ENCODE measurements at regions not wholly inside any gene's neighbourhood (a gene's known extent, or its start where the extent isn't known, plus 50 kb on each side); places are given as distances from the start of the nearest gene placed in this dataset.
"Not testable (repeated sequence)": the region's sequence is repeated elsewhere in the genome, so short reads cannot be mapped to it uniquely, and the experiment has no call there.

GRCh38 chr11:24274214-24274781 is 222.6 kb upstream of the LUZP2 start:
- not testable (repeated sequence) for H3K27me3 ChIP-seq (ENCODE audit: control insufficient read depth in 1 of 2, insufficient read depth in 2 of 2, low read length in 2 of 2); H3K9me3 ChIP-seq (ENCODE audit: control insufficient read depth in 2 of 2, low read length in 2 of 2); H3K4me1 ChIP-seq (ENCODE audit: control insufficient read depth, insufficient read depth, low read length); H3K36me3 ChIP-seq (ENCODE audit: control insufficient read depth in 2 of 2, insufficient read depth in 2 of 2, low read length in 2 of 2); H3K4me3 ChIP-seq (ENCODE audit: low read length in 2 of 2); H3K27ac ChIP-seq (ENCODE audit: low read length); H3K9ac ChIP-seq (ENCODE audit: low read length in 2 of 2)

- H3K9ac ChIP-seq (ENCODE audit: low read length in 2 of 2), result no peak overlapping the region
- H3K36me3 ChIP-seq (ENCODE audit: control insufficient read depth in 2 of 2, insufficient read depth in 2 of 2, low read length in 2 of 2), result no peaks in the 10 kb centered on the region
- H3K4me1 ChIP-seq (ENCODE audit: control insufficient read depth, insufficient read depth, low read length), result no peaks in the 10 kb centered on the region
- no peaks in the 10 kb centered on the region for H3K9me3 ChIP-seq (ENCODE audit: control insufficient read depth in 2 of 2, low read length in 2 of 2)
- no peak overlapping the region for H3K27ac ChIP-seq (ENCODE audit: low read length)
- H3K4me3 ChIP-seq (ENCODE audit: low read length in 2 of 2), result no peak overlapping the region
- H3K27me3 ChIP-seq (ENCODE audit: control insufficient read depth in 1 of 2, insufficient read depth in 2 of 2, low read length in 2 of 2), result no peaks in the 10 kb centered on the region
These were observed 210.6 kb upstream of the LUZP2 start for GRCh38 chr11:24286238-24286637.

GRCh38 chr11:24289301-24289700 is 207.6 kb upstream of the LUZP2 start:
- H3K4me3 ChIP-seq (ENCODE audit: low read length in 2 of 2), result no peak overlapping the region
- no peak overlapping the region for H3K9ac ChIP-seq (ENCODE audit: low read length in 2 of 2)
- no peaks in the 10 kb centered on the region for H3K36me3 ChIP-seq (ENCODE audit: control insufficient read depth in 2 of 2, insufficient read depth in 2 of 2, low read length in 2 of 2)
- no peaks in the 10 kb centered on the region for H3K27me3 ChIP-seq (ENCODE audit: control insufficient read depth in 1 of 2, insufficient read depth in 2 of 2, low read length in 2 of 2)
- H3K9me3 ChIP-seq (ENCODE audit: control insufficient read depth in 2 of 2, low read length in 2 of 2), result no peaks in the 10 kb centered on the region
- no peaks in the 10 kb centered on the region for H3K4me1 ChIP-seq (ENCODE audit: control insufficient read depth, insufficient read depth, low read length)
- no peak overlapping the region for H3K27ac ChIP-seq (ENCODE audit: low read length)

DNA sequence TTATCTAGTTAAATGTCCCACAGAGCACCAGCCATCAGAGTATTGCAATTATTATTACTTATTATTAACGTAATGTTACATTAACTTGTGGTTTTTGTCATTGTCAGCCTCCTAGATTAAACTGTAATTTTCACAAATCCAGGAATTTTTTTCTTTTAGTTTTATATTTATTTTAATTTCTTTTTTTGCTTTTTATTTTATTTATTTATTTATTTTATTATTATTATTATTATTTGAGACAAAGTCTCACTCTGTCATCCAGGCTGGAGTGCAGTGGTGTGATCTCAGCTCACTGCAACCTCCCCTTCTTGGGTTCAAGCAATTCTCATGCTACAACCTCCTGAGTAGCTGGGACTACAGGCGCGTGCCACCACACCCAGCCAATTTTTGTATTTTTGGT is 202.9 kb upstream of the LUZP2 start:
- no peak overlapping the region for H3K27ac ChIP-seq (ENCODE audit: low read length)
- H3K36me3 ChIP-seq (ENCODE audit: control insufficient read depth in 2 of 2, insufficient read depth in 2 of 2, low read length in 2 of 2), result no peaks in the 10 kb centered on the region
- no peaks in the 10 kb centered on the region for H3K4me1 ChIP-seq (ENCODE audit: control insufficient read depth, insufficient read depth, low read length)
- no peak overlapping the region for H3K4me3 ChIP-seq (ENCODE audit: low read length in 2 of 2)
- H3K9ac ChIP-seq (ENCODE audit: low read length in 2 of 2), result no peak overlapping the region
- no peaks in the 10 kb centered on the region for H3K9me3 ChIP-seq (ENCODE audit: control insufficient read depth in 2 of 2, low read length in 2 of 2)
- H3K27me3 ChIP-seq (ENCODE audit: control insufficient read depth in 1 of 2, insufficient read depth in 2 of 2, low read length in 2 of 2), result no peaks in the 10 kb centered on the region

DNA sequence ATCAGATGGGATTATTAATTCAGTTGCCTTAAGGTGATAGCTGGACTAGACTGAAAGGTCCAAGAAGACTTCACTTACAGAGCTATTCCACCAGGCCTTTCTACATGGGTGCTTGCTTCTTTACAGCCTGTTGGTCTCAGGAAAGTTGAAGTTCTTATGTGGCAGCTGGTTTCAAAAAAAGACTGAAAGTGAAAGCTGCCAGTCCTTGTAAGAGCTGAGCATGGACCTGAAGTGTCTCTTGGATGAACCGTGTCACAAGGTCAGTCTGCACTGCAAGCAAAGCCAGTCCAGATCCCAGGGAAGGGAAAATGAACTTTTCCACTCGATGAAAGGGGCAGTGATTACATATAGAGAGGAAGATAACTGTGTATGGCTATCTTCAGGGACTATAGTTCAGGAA is 201.5 kb upstream of the LUZP2 start:
- Histone ChIP-seq H3K27me3 (ENCODE audit: control insufficient read depth in 1 of 2, insufficient read depth in 2 of 2, low read length in 2 of 2) (no peaks in the 10 kb centered on the region), H3K9me3 (ENCODE audit: control insufficient read depth in 2 of 2, low read length in 2 of 2) (no peaks in the 10 kb centered on the region), H3K4me3 (ENCODE audit: low read length in 2 of 2) (no peak overlapping the region), H3K9ac (ENCODE audit: low read length in 2 of 2) (no peak overlapping the region), H3K4me1 (ENCODE audit: control insufficient read depth, insufficient read depth, low read length) (no peaks in the 10 kb centered on the region), H3K36me3 (ENCODE audit: control insufficient read depth in 2 of 2, insufficient read depth in 2 of 2, low read length in 2 of 2) (no peaks in the 10 kb centered on the region), H3K27ac (ENCODE audit: low read length) (no peak overlapping the region)

GRCh38 chr11:24297461-24297860 is 199.4 kb upstream of the LUZP2 start:
- no peak overlapping the region for H3K4me3 ChIP-seq (ENCODE audit: low read length in 2 of 2)
- H3K9ac ChIP-seq (ENCODE audit: low read length in 2 of 2), result no peak overlapping the region
- no peaks in the 10 kb centered on the region for H3K9me3 ChIP-seq (ENCODE audit: control insufficient read depth in 2 of 2, low read length in 2 of 2)
- no peaks in the 10 kb centered on the region for H3K36me3 ChIP-seq (ENCODE audit: control insufficient read depth in 2 of 2, insufficient read depth in 2 of 2, low read length in 2 of 2)
- H3K27ac ChIP-seq (ENCODE audit: low read length), result no peak overlapping the region
- no peaks in the 10 kb centered on the region for H3K27me3 ChIP-seq (ENCODE audit: control insufficient read depth in 1 of 2, insufficient read depth in 2 of 2, low read length in 2 of 2)
- H3K4me1 ChIP-seq (ENCODE audit: control insufficient read depth, insufficient read depth, low read length), result no peaks in the 10 kb centered on the region

DNA sequence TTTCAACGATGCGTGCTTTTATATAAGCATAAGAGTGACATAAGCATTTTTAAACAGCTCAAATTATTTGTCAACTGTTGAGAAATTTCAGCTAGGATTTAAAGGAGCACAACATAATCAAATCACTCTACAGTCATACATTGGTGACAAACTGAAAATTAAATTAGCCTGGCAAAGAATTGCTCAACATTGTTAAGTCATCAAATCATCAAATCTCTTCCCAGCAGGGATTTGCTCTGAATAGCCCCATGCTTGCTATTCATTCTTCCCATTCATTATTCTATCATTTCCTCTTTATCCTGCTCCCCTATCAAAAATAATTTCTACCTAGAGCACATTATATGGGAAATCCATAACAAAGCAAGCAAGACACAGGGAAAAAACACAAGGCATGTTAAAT is 198.7 kb upstream of the LUZP2 start:
- Histone ChIP-seq H3K4me3 (ENCODE audit: low read length in 2 of 2) (no peak overlapping the region), H3K36me3 (ENCODE audit: control insufficient read depth in 2 of 2, insufficient read depth in 2 of 2, low read length in 2 of 2) (no peaks in the 10 kb centered on the region), H3K4me1 (ENCODE audit: control insufficient read depth, insufficient read depth, low read length) (no peaks in the 10 kb centered on the region), H3K27ac (ENCODE audit: low read length) (no peak overlapping the region), H3K9ac (ENCODE audit: low read length in 2 of 2) (no peak overlapping the region), H3K9me3 (ENCODE audit: control insufficient read depth in 2 of 2, low read length in 2 of 2) (no peaks in the 10 kb centered on the region), H3K27me3 (ENCODE audit: control insufficient read depth in 1 of 2, insufficient read depth in 2 of 2, low read length in 2 of 2) (no peaks in the 10 kb centered on the region)

- H3K4me1 ChIP-seq (ENCODE audit: control insufficient read depth, insufficient read depth, low read length), result no peaks in the 10 kb centered on the region
- no peaks in the 10 kb centered on the region for H3K36me3 ChIP-seq (ENCODE audit: control insufficient read depth in 2 of 2, insufficient read depth in 2 of 2, low read length in 2 of 2)
- H3K9me3 ChIP-seq (ENCODE audit: control insufficient read depth in 2 of 2, low read length in 2 of 2), result no peaks in the 10 kb centered on the region
- H3K27ac ChIP-seq (ENCODE audit: low read length), result no peak overlapping the region
- no peaks in the 10 kb centered on the region for H3K27me3 ChIP-seq (ENCODE audit: control insufficient read depth in 1 of 2, insufficient read depth in 2 of 2, low read length in 2 of 2)
- no peak overlapping the region for H3K9ac ChIP-seq (ENCODE audit: low read length in 2 of 2)
- no peak overlapping the region for H3K4me3 ChIP-seq (ENCODE audit: low read length in 2 of 2)
These were observed 184.9 kb upstream of the LUZP2 start for GRCh38 chr11:24311974-24312373.

GRCh38 chr11:24312464-24313238 is 184.2 kb upstream of the LUZP2 start:
- Histone ChIP-seq H3K9me3 (ENCODE audit: control insufficient read depth in 2 of 2, low read length in 2 of 2) (no peaks in the 10 kb centered on the region), H3K36me3 (ENCODE audit: control insufficient read depth in 2 of 2, insufficient read depth in 2 of 2, low read length in 2 of 2) (no peaks in the 10 kb centered on the region), H3K9ac (ENCODE audit: low read length in 2 of 2) (no peak overlapping the region), H3K27me3 (ENCODE audit: control insufficient read depth in 1 of 2, insufficient read depth in 2 of 2, low read length in 2 of 2) (no peaks in the 10 kb centered on the region), H3K4me3 (ENCODE audit: low read length in 2 of 2) (no peak overlapping the region), H3K4me1 (ENCODE audit: control insufficient read depth, insufficient read depth, low read length) (no peaks in the 10 kb centered on the region), H3K27ac (ENCODE audit: low read length) (no peak overlapping the region)

DNA sequence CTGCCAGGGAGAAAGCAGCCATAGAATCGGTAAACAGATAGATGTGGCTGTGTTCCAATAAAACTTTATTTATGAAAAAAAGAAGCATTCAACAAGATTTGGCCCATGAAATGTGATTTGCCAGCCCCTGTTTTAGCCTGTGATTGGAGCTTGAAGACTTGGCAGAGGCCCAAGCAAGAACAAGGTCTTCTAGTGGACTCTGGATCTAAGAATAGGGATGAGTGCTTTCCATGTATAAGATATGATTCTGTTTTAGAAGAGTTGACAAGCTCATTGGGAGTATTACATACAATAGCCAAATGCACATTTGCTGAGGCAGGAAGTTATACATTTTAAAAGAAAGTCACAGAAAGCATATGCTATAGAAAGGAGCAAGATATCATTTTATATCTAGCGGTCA is 175.6 kb upstream of the LUZP2 start:
- Histone ChIP-seq H3K36me3 (ENCODE audit: control insufficient read depth in 2 of 2, insufficient read depth in 2 of 2, low read length in 2 of 2) (no peaks in the 10 kb centered on the region), H3K27ac (ENCODE audit: low read length) (no peak overlapping the region), H3K9me3 (ENCODE audit: control insufficient read depth in 2 of 2, low read length in 2 of 2) (peaks cover 0 to 10% of the 10 kb centered on the region in 2 donors), H3K4me1 (ENCODE audit: control insufficient read depth, insufficient read depth, low read length) (no peaks in the 10 kb centered on the region), H3K9ac (ENCODE audit: low read length in 2 of 2) (no peak overlapping the region), H3K4me3 (ENCODE audit: low read length in 2 of 2) (no peak overlapping the region), H3K27me3 (ENCODE audit: control insufficient read depth in 1 of 2, insufficient read depth in 2 of 2, low read length in 2 of 2) (no peaks in the 10 kb centered on the region)

DNA sequence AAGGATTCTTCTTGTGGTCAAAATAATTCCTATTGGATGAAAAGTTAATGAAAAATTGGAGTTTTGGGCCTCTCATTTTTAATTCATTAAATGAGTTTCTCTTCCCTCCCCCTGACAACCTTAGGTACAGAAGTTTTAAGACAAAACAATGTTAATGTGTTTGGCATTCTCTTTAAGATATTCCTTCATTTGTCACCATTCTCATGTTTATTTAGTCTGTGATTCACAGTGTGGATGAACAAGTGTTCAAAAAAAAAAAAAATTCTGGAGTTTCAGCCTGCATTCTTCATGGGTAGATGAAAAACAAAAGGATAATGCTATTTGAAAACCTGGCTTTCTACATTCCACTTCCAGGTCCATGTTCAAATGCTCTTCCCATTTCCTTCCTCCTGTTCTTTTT is 172.6 kb upstream of the LUZP2 start:
- no peaks in the 10 kb centered on the region for H3K36me3 ChIP-seq (ENCODE audit: control insufficient read depth in 2 of 2, insufficient read depth in 2 of 2, low read length in 2 of 2)

More for the DNA sequence above, 172.6 kb upstream of the LUZP2 start:
- Histone ChIP-seq H3K4me3 (ENCODE audit: low read length in 2 of 2) (no peak overlapping the region), H3K4me1 (ENCODE audit: control insufficient read depth, insufficient read depth, low read length) (no peaks in the 10 kb centered on the region), H3K9ac (ENCODE audit: low read length in 2 of 2) (no peak overlapping the region), H3K27ac (ENCODE audit: low read length) (no peak overlapping the region), H3K9me3 (ENCODE audit: control insufficient read depth in 2 of 2, low read length in 2 of 2) (peaks cover 0 to under 1% of the 10 kb centered on the region in 2 donors), H3K27me3 (ENCODE audit: control insufficient read depth in 1 of 2, insufficient read depth in 2 of 2, low read length in 2 of 2) (no peaks in the 10 kb centered on the region)

Data from stomach smooth muscle (tissue), 2 donors.